ENCODE measurements at regions not wholly inside any gene's neighbourhood (a gene's known extent, or its start where the extent isn't known, plus 50 kb on each side); places are given as distances from the start of the nearest gene placed in this dataset.

DNA sequence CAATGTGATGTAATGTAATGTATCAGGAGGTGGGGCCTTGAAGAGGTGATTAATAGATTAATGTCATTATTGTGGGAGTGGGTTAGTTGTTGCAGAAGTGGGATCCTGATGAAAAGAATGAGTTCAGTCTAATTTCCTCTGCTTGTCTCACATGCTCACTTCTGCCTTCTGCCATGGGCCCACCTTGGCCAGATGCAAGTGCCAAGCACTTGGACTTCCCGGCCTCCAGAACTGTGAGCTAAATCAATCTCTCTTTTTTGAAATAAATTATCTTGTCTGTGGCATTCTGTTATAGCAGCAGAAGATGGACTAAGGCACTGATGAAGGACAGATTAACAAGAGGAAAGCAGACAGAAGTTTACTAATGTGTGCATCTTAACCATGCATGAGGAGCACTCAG lies 123.9 kb downstream of the ETS2 start:
- Histone ChIP-seq H3K79me2 (ENCODE audit: low read length) (no peaks in the 10 kb centered on the region), H3K9ac (ENCODE audit: low read length) (no peak overlapping the region), H2AFZ (ENCODE audit: low read length) (no peak overlapping the region), H3K27ac (ENCODE audit: low read length) (no peak overlapping the region), H3K4me3 (ENCODE audit: low read length) (no peak overlapping the region), H3K4me2 (ENCODE audit: low read depth, low read length) (no peak overlapping the region), H3K36me3 (replicated peaks; ENCODE audit: insufficient read depth, low read length) (no peaks in the 10 kb centered on the region), H3F3A (ENCODE audit: insufficient read depth, low read length) (no peaks in the 10 kb centered on the region), H4K20me1 (ENCODE audit: insufficient read depth, low read length) (no peaks in the 10 kb centered on the region), H3K27me3 (replicated peaks; ENCODE audit: insufficient read depth, low read length) (no peaks in the 10 kb centered on the region), H3K4me1 (ENCODE audit: low read length) (no peaks in the 10 kb centered on the region), H3K9me3 (replicated peaks; ENCODE audit: insufficient read depth, low read length) (no peaks in the 10 kb centered on the region), H3K9me2 (replicated peaks; ENCODE audit: insufficient read depth, low read length) (no peaks in the 10 kb centered on the region)
- no peak for DNase-seq
- TF ChIP-seq CTCF (IDR thresholded peaks at IDR 0.05; ENCODE audit: low read length), result no peak

DNA sequence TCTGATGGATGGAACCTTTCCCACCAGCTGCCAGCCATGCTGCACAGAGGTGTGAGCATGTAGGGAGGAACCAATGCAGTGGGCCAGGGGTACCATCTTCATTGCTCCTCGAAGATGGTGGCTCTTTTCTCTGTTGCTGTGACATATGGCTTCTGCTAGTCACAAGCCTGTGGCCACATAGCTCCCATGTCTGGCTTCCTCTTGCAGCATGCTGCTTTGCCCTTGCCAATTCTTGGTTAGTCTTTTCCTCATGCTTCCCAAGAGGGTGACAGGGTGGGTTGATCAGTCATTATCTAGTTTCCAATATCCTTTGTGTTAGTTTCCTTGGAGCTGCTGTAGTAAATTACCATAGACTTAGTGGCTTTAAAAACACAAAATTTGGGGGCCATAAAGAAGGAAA lies 123.4 kb downstream of the ETS2 start:
- H3K36me3 ChIP-seq (replicated peaks; ENCODE audit: insufficient read depth, low read length), result no peaks in the 10 kb centered on the region
- no peaks in the 10 kb centered on the region for H3K9me2 ChIP-seq (replicated peaks; ENCODE audit: insufficient read depth, low read length)
- H3K9me3 ChIP-seq (replicated peaks; ENCODE audit: insufficient read depth, low read length), result no peaks in the 10 kb centered on the region
- DNase-seq, result no peak
- H3K9ac ChIP-seq (ENCODE audit: low read length), result no peak overlapping the region
- H3K79me2 ChIP-seq (ENCODE audit: low read length), result no peaks in the 10 kb centered on the region
- H3F3A ChIP-seq (ENCODE audit: insufficient read depth, low read length), result no peaks in the 10 kb centered on the region
- no peak overlapping the region for H3K27ac ChIP-seq (ENCODE audit: low read length)
- H3K27me3 ChIP-seq (replicated peaks; ENCODE audit: insufficient read depth, low read length), result no peaks in the 10 kb centered on the region
- TF ChIP-seq EZH2phosphoT487 (IDR thresholded peaks at IDR 0.05; ENCODE audit: low read length) (no peak), CTCF (IDR thresholded peaks at IDR 0.05; ENCODE audit: low read length) (no peak), EZH2 (optimal IDR thresholded peaks at IDR 0.05; ENCODE audit: low read depth, low read length) (no peak)
- H2AFZ ChIP-seq (ENCODE audit: low read length), result no peak overlapping the region
- H3K4me1 ChIP-seq (ENCODE audit: low read length), result no peaks in the 10 kb centered on the region
- no peaks in the 10 kb centered on the region for H4K20me1 ChIP-seq (ENCODE audit: insufficient read depth, low read length)
- no peak overlapping the region for H3K4me2 ChIP-seq (ENCODE audit: low read depth, low read length)
- no peak overlapping the region for H3K4me3 ChIP-seq (ENCODE audit: low read length)

DNA sequence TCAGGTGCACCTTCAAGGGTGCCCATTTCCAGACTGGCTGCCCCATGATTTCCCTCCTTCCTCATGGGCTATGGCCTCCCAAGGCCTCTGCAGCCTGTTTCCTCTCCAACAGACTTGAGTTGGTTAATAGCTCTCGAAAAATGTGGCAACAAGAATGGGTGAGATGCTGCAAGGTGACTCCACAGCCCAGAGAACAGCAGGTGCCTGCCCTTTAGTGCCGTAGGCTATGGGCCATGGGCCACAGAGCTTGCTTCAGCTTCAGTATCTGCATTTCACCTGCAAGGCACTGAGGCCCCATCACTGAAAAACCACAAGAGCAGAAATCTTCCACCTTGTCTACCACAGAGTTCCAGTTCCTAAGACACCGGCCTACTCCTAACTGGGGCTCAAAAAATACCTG lies 122.0 kb downstream of the ETS2 start:
- Histone ChIP-seq H3K9me2 (replicated peaks; ENCODE audit: insufficient read depth, low read length) (no peaks in the 10 kb centered on the region), H3K9ac (ENCODE audit: low read length) (no peak overlapping the region), H2AFZ (ENCODE audit: low read length) (no peak overlapping the region), H3K4me3 (ENCODE audit: low read length) (no peak overlapping the region), H3K4me1 (ENCODE audit: low read length) (no peaks in the 10 kb centered on the region), H3K36me3 (replicated peaks; ENCODE audit: insufficient read depth, low read length) (no peaks in the 10 kb centered on the region), H3F3A (ENCODE audit: insufficient read depth, low read length) (no peaks in the 10 kb centered on the region), H3K27ac (ENCODE audit: low read length) (no peak overlapping the region), H3K4me2 (ENCODE audit: low read depth, low read length) (no peak overlapping the region), H3K9me3 (replicated peaks; ENCODE audit: insufficient read depth, low read length) (no peaks in the 10 kb centered on the region), H3K79me2 (ENCODE audit: low read length) (no peaks in the 10 kb centered on the region), H3K27me3 (replicated peaks; ENCODE audit: insufficient read depth, low read length) (no peaks in the 10 kb centered on the region), H4K20me1 (ENCODE audit: insufficient read depth, low read length) (no peaks in the 10 kb centered on the region)
- no peak for DNase-seq
- TF ChIP-seq EZH2phosphoT487 (IDR thresholded peaks at IDR 0.05; ENCODE audit: low read length), result no peak
- TF ChIP-seq CTCF (IDR thresholded peaks at IDR 0.05; ENCODE audit: low read length), result no peak
- no peak for TF ChIP-seq EZH2 (optimal IDR thresholded peaks at IDR 0.05; ENCODE audit: low read depth, low read length)

All from MM.1S (cell line).